ENCODE measurements at regions not wholly inside any gene's neighbourhood (a gene's known extent, or its start where the extent isn't known, plus 50 kb on each side); places are given as distances from the start of the nearest gene placed in this dataset.
"Not testable (repeated sequence)": the region's sequence is repeated elsewhere in the genome, so short reads cannot be mapped to it uniquely, and the experiment has no call there.

DNA sequence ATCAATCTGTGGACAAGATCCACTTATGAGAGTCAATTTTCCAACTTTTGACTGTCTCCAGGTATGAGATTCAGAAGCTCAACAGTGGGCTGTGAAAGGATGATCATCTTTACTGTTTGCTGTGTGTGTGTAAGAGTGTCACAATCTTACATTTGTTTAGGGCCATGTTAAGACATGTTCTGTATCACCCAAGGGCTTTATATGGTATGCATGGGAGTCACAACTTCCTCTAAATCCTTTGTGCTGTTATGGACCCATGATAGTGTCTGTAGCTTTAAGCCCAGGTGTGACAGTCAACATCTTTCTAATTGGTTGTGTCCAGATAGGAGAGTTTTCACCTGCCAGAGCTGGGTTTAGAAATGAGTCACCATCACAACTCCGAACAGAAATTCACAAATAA, 70.2 kb downstream of the ZNF726 start:
- H3K4me3 Mint-ChIP-seq; H3K27me3 Mint-ChIP-seq (ENCODE audit: low read depth); intact Hi-C loops (cut with micrococcal nuclease); H3K36me3 Mint-ChIP-seq (ENCODE audit: low read depth); CTCF ChIA-PET; H3K27ac Mint-ChIP-seq; H3K9me3 Mint-ChIP-seq; H3K4me1 Mint-ChIP-seq (ENCODE audit: low read depth); DNase-seq: not testable (repeated sequence)

DNA sequence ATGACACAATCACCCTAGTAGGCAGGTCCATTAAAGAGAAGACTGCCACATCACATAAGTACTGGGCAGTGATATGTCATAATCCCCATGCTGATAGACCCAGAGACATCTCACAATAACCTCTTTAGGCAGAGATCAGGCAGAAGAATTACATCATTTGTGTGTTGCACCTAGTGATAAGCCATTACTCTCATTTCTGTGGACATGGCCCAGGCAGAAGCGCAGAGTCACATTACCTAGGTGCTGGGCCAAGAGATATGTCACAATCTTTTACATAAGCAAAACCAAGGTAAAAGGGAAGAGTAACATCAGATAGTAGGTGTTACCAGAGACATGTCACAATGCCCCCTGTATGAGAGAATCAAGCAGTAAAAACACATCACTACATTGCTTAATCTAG, 71.9 kb downstream of the ZNF726 start:
- Mint-ChIP-seq H3K27me3 (ENCODE audit: low read depth) (no peaks in the 10 kb centered on the region), H3K4me1 (ENCODE audit: low read depth) (peaks cover 2% of the 10 kb centered on the region), H3K36me3 (ENCODE audit: low read depth) (no peaks in the 10 kb centered on the region), H3K27ac (no peak overlapping the region), H3K4me3 (no peak overlapping the region), H3K9me3 (no peaks in the 10 kb centered on the region)
- CTCF ChIA-PET: no interaction called here
- intact Hi-C loops (cut with micrococcal nuclease): no loop called here
- DNase-seq: no peak

DNA sequence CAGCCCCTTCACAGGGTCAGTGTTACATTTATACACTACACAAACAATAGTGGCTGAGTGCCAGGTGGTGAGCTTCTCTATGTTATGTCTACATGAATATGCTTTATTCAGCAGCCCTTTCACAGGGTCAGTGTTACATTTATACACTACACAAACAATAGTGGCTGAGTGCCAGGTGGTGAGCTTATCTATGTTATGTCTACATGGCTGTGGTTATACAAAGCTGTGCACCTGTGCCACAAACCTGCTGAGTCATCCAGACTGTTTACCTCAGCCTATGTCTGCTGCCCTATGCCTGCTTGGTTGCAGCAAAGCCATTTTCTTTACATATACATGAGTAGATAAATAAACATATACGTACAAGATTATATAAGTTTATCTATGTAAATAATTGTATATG, 76.5 kb downstream of the ZNF726 start:
- no peak overlapping the region for H3K27ac Mint-ChIP-seq
- DNase-seq: peak; percentile 34
- CTCF ChIA-PET: interaction anchor here (1.1 kb wide), 1 partner anchor 42 kb away, joined by 3 read pairs; no protein-coding TSS in a partner anchor
- no peak overlapping the region for H3K4me3 Mint-ChIP-seq
- peaks cover 12% of the 10 kb centered on the region for H3K4me1 Mint-ChIP-seq (ENCODE audit: low read depth)
- H3K36me3 Mint-ChIP-seq (ENCODE audit: low read depth): peaks cover 3% of the 10 kb centered on the region
- no peaks in the 10 kb centered on the region for H3K27me3 Mint-ChIP-seq (ENCODE audit: low read depth)
- intact Hi-C loops (cut with micrococcal nuclease): no loop called here
- peaks cover 13% of the 10 kb centered on the region for H3K9me3 Mint-ChIP-seq

DNA sequence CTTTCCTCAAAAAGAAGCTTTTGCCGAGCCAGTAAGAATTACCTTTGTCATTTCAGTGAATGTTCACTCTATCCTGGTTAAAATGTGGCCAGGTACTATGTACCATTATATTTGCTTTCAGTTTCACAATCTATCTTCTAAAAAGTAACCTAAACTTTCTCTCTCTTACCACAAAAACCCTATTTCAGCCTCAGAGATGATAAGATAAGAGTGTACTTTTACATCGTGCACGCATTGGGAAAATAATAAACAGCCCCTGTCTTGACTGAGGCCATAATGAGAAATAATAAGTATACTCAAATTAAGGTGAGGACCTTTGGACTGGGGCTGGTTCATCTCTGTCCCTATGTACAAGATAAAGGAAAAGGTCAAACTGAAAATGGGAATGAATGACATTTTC, 77.7 kb downstream of the ZNF726 start:
- peaks cover 12% of the 10 kb centered on the region for H3K4me1 Mint-ChIP-seq (ENCODE audit: low read depth)
- no peak overlapping the region for H3K4me3 Mint-ChIP-seq
- H3K27me3 Mint-ChIP-seq (ENCODE audit: low read depth): no peaks in the 10 kb centered on the region
- H3K27ac Mint-ChIP-seq: no peak overlapping the region
- DNase-seq: no peak
- peaks cover 6% of the 10 kb centered on the region for H3K36me3 Mint-ChIP-seq (ENCODE audit: low read depth)
- intact Hi-C loops (cut with micrococcal nuclease): no loop called here
- peaks cover 24% of the 10 kb centered on the region for H3K9me3 Mint-ChIP-seq
- CTCF ChIA-PET: no interaction called here

DNA sequence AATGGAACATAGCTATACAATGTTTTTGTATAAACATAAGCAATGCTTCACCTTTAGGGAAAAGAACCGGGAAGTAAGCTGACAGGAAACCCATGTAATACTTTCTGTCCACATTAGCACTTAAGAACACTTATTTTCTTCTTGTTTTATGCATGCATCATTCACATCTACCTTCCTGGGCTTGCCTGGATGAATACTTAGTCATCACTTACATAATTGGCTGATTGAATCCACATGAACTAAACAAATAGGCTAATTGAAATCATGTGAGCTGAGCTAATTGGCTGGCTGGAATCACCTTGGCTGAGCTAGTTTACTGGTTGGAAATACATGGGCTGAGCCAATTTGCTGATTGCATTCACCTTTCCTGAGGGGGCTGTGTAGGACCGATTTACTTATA, 78.8 kb downstream of the ZNF726 start:
- CTCF ChIA-PET: interaction anchor here (0.6 kb wide), 1 partner anchor 50 kb away, joined by 3 read pairs; no protein-coding TSS in a partner anchor
- H3K27ac Mint-ChIP-seq: no peak overlapping the region

DNA sequence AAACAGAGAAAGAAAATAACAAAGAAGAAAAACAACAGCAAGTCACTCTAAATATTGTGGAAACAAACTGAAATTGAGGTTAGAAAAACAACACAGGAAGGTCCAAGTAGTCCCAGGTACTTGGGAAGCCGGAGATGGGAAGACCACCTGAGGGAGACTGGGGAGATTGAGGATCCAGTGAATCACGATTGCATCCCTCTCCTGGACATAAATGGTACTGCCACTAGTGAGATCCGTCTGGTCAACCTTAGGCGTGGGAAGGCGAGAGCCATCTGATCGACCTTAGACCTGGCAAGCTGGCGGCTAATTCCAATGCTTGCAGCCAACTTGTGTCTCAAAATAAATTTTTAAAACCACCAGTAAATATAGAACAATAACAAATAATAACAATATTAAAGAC, 81.9 kb downstream of the ZNF726 start:
- DNase-seq: no peak
- Mint-ChIP-seq H3K36me3 (ENCODE audit: low read depth) (peaks cover 14% of the 10 kb centered on the region), H3K4me3 (no peak overlapping the region), H3K9me3 (peaks cover 49% of the 10 kb centered on the region), H3K4me1 (ENCODE audit: low read depth) (peaks cover 11% of the 10 kb centered on the region), H3K27me3 (ENCODE audit: low read depth) (no peaks in the 10 kb centered on the region), H3K27ac (no peak overlapping the region)
- intact Hi-C loops (cut with micrococcal nuclease): no loop called here
- CTCF ChIA-PET: no interaction called here

More for the DNA sequence above, 78.8 kb downstream of the ZNF726 start:
- no peaks in the 10 kb centered on the region for H3K27me3 Mint-ChIP-seq (ENCODE audit: low read depth)
- H3K9me3 Mint-ChIP-seq: peaks cover 33% of the 10 kb centered on the region
- H3K4me3 Mint-ChIP-seq: no peak overlapping the region
- H3K4me1 Mint-ChIP-seq (ENCODE audit: low read depth): peaks cover 12% of the 10 kb centered on the region
- intact Hi-C loops (cut with micrococcal nuclease): no loop called here
- no peak for DNase-seq
- H3K36me3 Mint-ChIP-seq (ENCODE audit: low read depth): peaks cover 11% of the 10 kb centered on the region

DNA sequence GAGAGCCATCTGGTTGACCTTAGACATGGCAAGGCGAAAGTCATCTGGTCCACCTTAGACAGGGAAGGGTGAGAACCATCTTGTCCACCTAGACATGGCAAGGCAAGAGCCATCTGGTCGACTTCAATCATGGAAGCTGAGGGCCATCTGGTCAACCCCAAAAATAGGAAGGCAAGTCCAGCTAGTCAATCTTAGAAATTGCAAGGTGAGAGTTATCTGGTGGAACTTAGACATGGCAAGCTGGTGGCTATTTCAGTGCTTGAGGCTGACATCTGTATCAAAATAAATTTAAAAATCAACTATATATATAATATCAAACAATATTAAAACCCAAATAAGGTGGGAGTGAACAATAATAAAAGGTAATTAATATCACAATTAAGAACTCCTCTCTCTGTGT, 83.9 kb downstream of the ZNF726 start:
- Mint-ChIP-seq H3K4me3 (no peak overlapping the region), H3K9me3 (peaks cover 49% of the 10 kb centered on the region), H3K27ac (no peak overlapping the region), H3K36me3 (ENCODE audit: low read depth) (peaks cover 14% of the 10 kb centered on the region), H3K4me1 (ENCODE audit: low read depth) (no peaks in the 10 kb centered on the region), H3K27me3 (ENCODE audit: low read depth) (no peaks in the 10 kb centered on the region)
- no peak for DNase-seq
- intact Hi-C loops (cut with micrococcal nuclease): no loop called here
- CTCF ChIA-PET: no interaction called here

DNA sequence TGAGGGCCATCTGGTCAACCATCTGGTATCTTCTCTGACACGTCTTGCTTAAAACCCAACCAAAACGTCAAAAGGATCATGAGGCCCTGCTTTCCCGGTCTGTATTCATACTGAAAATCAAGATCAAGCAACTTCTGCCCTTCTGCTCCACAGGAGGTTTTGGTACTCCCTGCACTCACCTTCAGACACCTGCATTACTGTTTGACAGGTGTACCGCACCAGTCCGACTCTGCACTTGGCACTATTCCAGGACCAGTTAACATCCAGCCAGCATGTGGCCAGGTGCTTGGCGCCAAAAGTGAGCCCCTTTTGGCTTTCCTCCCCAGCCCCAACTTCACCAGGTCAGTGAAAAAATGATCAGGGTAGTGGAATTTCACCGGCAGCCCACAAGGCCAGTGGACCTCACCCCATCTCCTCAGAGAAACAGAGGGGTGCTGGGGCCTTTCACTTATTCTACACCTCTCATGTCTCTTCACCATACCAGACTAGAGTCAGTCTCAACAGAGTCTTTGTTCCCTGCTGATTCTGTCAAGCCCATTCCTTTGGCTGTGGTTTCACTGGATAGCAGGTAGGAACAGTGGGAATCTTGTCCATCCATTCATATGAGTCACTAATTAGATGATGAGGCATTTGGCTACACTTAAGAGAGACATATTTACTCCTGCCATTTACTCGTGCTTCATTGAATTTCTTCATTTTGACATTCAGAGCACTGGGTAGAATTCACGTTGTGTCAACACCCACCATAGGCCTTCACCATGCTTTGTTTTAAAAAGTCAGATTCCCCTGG, 85.3 kb downstream of the ZNF726 start:
- Mint-ChIP-seq H3K27me3 (ENCODE audit: low read depth) (no peaks in the 10 kb centered on the region), H3K9me3 (peaks cover 45% of the 10 kb centered on the region), H3K27ac (no peak overlapping the region), H3K4me1 (ENCODE audit: low read depth) (no peaks in the 10 kb centered on the region), H3K36me3 (ENCODE audit: low read depth) (peaks cover 13% of the 10 kb centered on the region), H3K4me3 (no peak overlapping the region)
- DNase-seq: no peak
- CTCF ChIA-PET: no interaction called here
- intact Hi-C loops (cut with micrococcal nuclease): no loop called here

DNA sequence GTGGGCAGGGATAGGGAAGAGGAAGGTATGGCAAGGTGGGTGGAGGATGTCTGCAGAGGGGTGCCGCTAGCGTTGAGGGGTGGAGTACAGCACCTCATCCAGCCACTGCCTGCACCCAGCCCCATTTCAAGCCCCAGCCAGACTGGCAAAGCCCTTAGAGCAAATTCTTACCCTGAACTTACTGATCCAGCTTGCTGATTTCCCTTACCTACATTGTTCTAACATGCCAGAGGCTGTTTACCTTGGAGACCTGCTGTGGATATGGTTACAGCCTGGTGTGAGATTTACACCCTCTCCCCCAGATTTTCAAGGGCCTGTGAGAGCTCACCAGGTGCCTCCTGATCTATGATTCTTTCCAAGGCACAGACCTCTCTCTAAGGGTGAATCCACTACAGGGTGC, 86.0 kb downstream of the ZNF726 start:
- no peak overlapping the region for H3K4me3 Mint-ChIP-seq
- CTCF ChIA-PET: no interaction called here
- no peak for DNase-seq
- H3K4me1 Mint-ChIP-seq (ENCODE audit: low read depth): no peaks in the 10 kb centered on the region
- intact Hi-C loops (cut with micrococcal nuclease): no loop called here
- H3K27ac Mint-ChIP-seq: no peak overlapping the region
- peaks cover 40% of the 10 kb centered on the region for H3K9me3 Mint-ChIP-seq
- peaks cover 11% of the 10 kb centered on the region for H3K36me3 Mint-ChIP-seq (ENCODE audit: low read depth)
- no peaks in the 10 kb centered on the region for H3K27me3 Mint-ChIP-seq (ENCODE audit: low read depth)

DNA sequence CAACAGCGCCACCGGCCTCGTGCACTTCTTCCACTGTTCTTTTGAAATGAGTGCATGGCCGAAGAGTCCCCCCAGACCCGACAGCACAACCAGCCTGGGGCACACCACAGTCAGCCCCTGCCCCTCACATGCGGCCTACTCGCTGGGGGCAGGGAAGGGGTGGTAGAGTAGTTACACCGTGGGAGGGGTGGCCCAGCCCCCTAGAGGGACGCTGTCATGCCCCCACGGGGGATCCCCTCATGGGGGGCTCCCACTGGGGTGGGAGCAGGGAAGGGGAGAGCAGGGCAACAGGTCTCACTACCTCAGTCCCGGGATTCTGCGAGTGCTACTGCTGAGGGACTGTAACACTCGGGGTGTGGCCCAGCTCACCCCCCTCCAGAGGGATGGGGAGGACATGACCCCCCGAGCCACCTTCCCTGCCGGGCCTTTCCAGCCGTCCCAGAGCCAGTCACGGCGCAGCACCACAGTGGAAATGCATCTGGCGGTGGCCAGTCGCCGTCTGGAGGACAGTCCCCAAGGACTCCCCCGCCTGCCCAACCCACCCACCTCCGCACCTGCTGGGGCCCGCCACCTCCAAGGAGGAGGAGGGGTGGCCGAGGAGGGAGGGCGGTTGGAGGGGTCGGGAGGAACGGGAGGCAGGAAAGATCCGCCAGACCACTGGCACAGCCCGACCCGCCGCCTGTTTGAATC, 84.6 kb upstream of the ZNF254 start:
- H3K9me3 Mint-ChIP-seq: peaks cover 25% of the 10 kb centered on the region
- H3K4me3 Mint-ChIP-seq: no peak overlapping the region
- no peak overlapping the region for H3K27ac Mint-ChIP-seq
- intact Hi-C loops (cut with micrococcal nuclease): no loop called here
- H3K36me3 Mint-ChIP-seq (ENCODE audit: low read depth): peaks cover 7% of the 10 kb centered on the region
- no peaks in the 10 kb centered on the region for H3K4me1 Mint-ChIP-seq (ENCODE audit: low read depth)
- CTCF ChIA-PET: no interaction called here
- no peaks in the 10 kb centered on the region for H3K27me3 Mint-ChIP-seq (ENCODE audit: low read depth)
- no peak for DNase-seq

DNA sequence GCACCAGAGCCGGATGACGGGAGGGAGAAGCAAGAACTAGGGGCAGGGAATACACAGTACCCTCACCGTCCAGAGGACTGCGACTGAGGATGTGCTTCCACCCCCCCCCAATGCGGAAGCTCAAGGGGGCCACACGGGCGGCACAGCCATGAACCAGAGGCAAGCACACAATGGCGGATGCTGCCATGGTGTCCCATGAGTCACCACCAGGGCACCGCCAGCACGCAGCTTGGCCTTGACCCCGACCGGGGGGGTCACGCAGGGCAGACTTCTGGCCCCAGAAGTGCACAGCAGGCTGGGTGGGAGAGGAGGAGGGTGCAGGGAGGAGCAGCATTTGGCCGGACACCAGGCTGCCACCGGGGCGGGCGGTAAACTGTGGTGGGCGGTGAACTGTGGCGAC, 83.5 kb upstream of the ZNF254 start:
- intact Hi-C loops (cut with micrococcal nuclease): no loop called here
- CTCF ChIA-PET: no interaction called here
- no peak for DNase-seq
- Mint-ChIP-seq H3K36me3 (ENCODE audit: low read depth) (peaks cover 3% of the 10 kb centered on the region), H3K4me3 (no peak overlapping the region), H3K4me1 (ENCODE audit: low read depth) (no peaks in the 10 kb centered on the region), H3K9me3 (peaks cover 15% of the 10 kb centered on the region), H3K27me3 (ENCODE audit: low read depth) (no peaks in the 10 kb centered on the region), H3K27ac (no peak overlapping the region)

DNA sequence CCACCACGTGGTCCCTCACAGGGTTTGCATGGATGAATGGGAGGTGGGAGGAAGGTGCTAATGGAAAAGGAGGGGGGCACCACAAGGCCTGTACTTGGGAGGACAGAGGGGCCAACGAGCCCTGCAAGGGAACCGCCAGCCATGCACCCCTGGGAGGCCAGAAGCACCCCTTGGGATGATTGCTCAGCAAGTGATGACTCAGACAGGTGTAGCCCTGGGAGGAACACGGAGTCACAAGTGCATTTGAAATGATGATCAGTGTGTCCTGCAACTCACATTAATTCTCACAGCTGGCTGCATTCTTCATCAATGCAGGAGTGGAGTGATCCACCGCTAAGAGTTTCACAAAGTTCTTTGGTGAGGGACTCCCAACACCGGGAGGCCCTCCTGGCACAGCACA, 82.8 kb upstream of the ZNF254 start:
- peaks cover 3% of the 10 kb centered on the region for H3K36me3 Mint-ChIP-seq (ENCODE audit: low read depth)
- H3K4me1 Mint-ChIP-seq (ENCODE audit: low read depth): no peaks in the 10 kb centered on the region
- DNase-seq: no peak
- no peak overlapping the region for H3K27ac Mint-ChIP-seq
- H3K4me3 Mint-ChIP-seq: no peak overlapping the region
- intact Hi-C loops (cut with micrococcal nuclease): no loop called here
- peaks cover 12% of the 10 kb centered on the region for H3K9me3 Mint-ChIP-seq
- no peaks in the 10 kb centered on the region for H3K27me3 Mint-ChIP-seq (ENCODE audit: low read depth)
- CTCF ChIA-PET: no interaction called here
